Hepatocyte (in vitro differentiated cells): ENCODE measurements at regions not wholly inside any gene's neighbourhood (a gene's known extent, or its start where the extent isn't known, plus 50 kb on each side); places are given as distances from the start of the nearest gene placed in this dataset.

Experiments
- EZH2 ChIP-seq: fragments of 200-600 bp; sonication (generic); IDR thresholded peaks from 2 replicates; pipeline ENCODE4 v1.6.1; 2016; ENCODE audit warnings: antibody characterized with exemption, mild to moderate bottlenecking, borderline replicate concordance
- TF ChIP-seq, protein P1 (sequence below): fragments of 200-600 bp; sonication (generic); IDR thresholded peaks from 2 replicates; pipeline ENCODE4 v1.5.1; 2016; ENCODE audit warnings: antibody characterized with exemption, mild to moderate bottlenecking; ENCODE audit not compliant: poor library complexity

DNA sequence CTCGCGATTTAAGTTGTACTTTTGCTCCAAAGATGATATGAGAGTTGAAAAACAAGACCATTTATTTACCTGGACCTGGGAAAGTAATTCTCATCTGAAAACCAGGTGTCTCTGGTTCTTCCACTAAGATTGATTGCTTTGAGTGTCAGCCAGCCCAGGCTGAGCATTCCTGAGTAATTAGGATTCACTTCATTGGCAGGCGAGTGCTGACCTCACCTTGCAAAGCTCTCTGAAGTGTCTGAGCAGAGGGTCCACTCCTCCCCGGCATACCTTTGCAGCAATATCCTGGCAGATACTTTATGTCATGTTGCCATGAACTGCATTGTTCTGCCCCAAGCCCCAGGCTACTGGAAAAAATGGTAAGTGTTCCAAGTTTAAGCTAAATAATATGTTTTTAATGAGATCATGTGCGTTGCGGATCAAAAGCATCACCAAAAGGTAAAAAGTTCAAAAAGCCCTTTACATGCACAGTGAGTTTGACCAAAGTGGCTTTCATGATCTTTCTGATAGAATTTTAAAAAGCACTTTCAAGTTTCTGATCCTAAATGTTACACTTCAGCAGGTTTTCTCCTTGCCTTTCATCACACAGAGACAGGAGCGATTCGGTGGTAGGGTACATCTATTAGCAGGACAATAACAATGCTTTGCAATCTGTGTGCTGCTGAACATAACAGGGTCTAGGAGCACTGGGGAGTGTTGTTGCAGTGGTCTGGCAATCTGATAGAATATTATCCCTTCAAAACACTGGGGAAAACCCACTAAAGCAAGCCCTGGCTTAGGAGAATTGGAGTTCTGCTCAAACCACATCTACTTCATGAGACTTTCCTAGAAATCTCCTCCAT, 127.8 kb upstream of the EEF1E1 start:
- TF ChIP-seq, protein P1, sequence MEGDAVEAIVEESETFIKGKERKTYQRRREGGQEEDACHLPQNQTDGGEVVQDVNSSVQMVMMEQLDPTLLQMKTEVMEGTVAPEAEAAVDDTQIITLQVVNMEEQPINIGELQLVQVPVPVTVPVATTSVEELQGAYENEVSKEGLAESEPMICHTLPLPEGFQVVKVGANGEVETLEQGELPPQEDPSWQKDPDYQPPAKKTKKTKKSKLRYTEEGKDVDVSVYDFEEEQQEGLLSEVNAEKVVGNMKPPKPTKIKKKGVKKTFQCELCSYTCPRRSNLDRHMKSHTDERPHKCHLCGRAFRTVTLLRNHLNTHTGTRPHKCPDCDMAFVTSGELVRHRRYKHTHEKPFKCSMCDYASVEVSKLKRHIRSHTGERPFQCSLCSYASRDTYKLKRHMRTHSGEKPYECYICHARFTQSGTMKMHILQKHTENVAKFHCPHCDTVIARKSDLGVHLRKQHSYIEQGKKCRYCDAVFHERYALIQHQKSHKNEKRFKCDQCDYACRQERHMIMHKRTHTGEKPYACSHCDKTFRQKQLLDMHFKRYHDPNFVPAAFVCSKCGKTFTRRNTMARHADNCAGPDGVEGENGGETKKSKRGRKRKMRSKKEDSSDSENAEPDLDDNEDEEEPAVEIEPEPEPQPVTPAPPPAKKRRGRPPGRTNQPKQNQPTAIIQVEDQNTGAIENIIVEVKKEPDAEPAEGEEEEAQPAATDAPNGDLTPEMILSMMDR, result no peak
- TF ChIP-seq EZH2, result no peak
